ENCODE measurements at regions not wholly inside any gene's neighbourhood (a gene's known extent, or its start where the extent isn't known, plus 50 kb on each side); places are given as distances from the start of the nearest gene placed in this dataset.

DNA sequence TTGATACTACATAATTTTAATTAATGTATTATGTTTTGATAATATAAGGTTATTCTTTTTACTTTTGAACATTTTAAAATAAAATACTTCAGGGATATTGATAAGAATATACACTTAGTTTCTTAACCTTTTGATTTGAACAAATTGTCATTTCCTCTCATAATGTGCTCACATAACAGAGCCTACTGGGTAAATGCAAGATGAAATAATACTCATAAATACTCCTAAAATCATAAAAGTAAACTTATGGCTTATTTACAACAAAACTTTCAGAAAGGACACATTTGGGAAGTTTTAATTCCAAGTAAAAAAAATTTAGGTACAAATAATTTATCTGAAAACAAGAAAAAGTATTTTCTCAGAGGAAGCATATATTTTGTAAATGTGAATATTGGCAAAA lies 101.6 kb upstream of the ABCB5 start:
- H3K4me3 ChIP-seq (ENCODE audit: low read length) = no peak overlapping the region
- no peak for DNase-seq (ENCODE audit: low read depth)
- TF ChIP-seq, protein P1, sequence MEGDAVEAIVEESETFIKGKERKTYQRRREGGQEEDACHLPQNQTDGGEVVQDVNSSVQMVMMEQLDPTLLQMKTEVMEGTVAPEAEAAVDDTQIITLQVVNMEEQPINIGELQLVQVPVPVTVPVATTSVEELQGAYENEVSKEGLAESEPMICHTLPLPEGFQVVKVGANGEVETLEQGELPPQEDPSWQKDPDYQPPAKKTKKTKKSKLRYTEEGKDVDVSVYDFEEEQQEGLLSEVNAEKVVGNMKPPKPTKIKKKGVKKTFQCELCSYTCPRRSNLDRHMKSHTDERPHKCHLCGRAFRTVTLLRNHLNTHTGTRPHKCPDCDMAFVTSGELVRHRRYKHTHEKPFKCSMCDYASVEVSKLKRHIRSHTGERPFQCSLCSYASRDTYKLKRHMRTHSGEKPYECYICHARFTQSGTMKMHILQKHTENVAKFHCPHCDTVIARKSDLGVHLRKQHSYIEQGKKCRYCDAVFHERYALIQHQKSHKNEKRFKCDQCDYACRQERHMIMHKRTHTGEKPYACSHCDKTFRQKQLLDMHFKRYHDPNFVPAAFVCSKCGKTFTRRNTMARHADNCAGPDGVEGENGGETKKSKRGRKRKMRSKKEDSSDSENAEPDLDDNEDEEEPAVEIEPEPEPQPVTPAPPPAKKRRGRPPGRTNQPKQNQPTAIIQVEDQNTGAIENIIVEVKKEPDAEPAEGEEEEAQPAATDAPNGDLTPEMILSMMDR (conservative IDR thresholded peaks at IDR 0.05; ENCODE audit: low read depth, low read length) = no peak

DNA sequence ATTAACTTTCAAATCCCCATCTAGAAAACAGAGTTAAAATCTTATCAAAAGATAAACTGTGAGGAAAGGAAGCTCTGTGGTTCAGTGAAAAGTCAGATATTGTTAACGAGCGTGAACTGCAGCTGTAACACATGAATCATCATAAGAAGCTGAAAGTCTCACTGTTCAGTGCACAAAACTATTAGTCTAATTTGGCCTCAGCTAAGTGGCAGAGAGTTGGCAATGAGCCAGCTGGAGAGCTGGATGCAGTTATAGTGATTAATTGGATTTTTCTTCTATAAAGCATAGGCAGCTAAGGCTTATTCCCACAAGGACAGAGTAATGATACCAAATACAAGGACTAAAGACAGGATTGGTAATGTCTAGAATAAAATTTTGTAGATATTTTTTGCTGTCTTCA lies 101.1 kb upstream of the ABCB5 start:
- no peak overlapping the region for H3K4me3 ChIP-seq (ENCODE audit: low read length)
- TF ChIP-seq, protein P1 (conservative IDR thresholded peaks at IDR 0.05; ENCODE audit: low read depth, low read length) = no peak
- peak; percentile 98 for DNase-seq (ENCODE audit: low read depth)

DNA sequence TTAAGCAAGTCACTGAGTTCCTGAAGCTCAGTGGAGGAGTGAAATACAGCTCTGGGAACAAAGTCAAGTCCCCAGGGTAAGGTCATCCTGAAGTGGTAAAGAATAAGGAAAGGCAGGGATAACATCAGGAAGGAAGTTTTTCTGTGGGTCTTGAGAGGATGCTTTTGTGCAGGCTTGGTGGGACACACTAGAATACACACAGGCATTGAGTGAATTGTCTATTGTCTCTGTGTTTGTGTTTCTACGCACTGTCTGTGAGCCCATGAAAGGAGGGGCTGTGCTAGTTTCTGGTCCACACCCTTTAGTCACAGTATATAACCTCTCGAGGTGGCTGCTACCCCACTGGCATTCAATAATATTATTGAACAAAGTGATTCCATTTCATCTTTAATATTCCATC lies 95.8 kb upstream of the ABCB5 start:
- DNase-seq (ENCODE audit: low read depth) = no peak
- TF ChIP-seq, protein P1 (conservative IDR thresholded peaks at IDR 0.05; ENCODE audit: low read depth, low read length) = no peak
- no peak overlapping the region for H3K4me3 ChIP-seq (ENCODE audit: low read length)

DNA sequence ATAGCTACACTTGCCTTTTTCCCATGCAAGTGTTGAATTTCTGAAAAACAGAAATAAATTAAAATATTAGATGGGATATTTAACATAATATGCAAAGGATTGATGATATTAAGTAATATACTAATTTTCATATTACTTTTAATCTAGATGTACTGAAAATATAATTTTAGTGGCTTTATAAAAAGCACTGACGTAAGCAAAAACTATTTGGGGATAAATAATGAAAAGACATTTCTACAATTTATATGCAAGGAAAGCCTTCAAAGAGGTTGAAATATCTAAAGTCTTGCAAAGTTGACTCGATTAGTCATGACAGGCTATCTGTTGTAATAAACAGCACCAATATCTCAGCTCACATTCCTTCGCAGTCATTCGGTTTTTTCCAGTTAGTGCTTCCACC lies 94.9 kb upstream of the ABCB5 start:
- DNase-seq (ENCODE audit: low read depth) = no peak
- H3K4me3 ChIP-seq (ENCODE audit: low read length) = no peak overlapping the region
- TF ChIP-seq, protein P1 (conservative IDR thresholded peaks at IDR 0.05; ENCODE audit: low read depth, low read length) = no peak

DNA sequence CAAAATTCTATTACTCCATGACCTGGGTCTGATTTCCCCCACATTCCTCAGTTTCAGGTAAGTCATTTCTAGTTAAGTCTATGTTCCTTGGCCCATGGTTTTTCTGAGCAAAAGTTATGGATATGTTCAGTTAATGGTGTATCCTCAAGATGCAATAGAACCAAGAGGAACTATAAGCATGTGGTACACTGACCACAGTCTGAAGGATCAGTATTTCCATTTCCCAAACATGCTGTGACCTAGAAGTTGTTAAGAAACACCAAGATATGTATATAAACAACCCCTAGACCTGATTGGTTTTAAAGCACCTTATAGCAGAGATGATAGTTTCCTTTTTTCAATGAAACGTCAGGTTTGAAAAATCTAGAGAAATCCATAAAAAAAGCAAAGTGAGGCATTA lies 94.2 kb upstream of the ABCB5 start:
- TF ChIP-seq, protein P1 (conservative IDR thresholded peaks at IDR 0.05; ENCODE audit: low read depth, low read length) = no peak
- DNase-seq (ENCODE audit: low read depth) = no peak
- H3K4me3 ChIP-seq (ENCODE audit: low read length) = no peak overlapping the region

DNA sequence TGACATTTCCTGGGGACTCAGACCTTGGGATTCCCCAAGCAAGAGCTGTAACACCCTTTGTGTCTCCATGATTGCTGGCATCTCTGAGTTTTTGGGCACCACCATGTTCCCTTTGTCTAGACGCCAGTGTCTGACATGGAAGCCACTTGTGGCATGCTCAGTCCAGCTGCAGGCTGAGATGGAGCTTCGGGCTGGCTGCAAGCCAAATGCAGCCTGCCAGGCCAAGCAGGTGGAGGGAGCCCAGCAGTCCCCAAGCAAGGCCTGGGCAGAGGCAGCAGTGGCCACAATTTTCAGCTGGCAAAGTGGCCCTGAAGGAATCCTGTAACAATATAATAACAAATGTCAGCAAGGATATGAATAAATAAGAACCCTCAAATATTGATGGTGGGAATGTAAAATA lies 86.2 kb upstream of the ABCB5 start:
- no peak overlapping the region for H3K4me3 ChIP-seq (ENCODE audit: low read length)
- TF ChIP-seq, protein P1 (conservative IDR thresholded peaks at IDR 0.05; ENCODE audit: low read depth, low read length) = no peak
- DNase-seq (ENCODE audit: low read depth) = no peak

- DNase-seq (ENCODE audit: low read depth) = no peak
- no peak overlapping the region for H3K4me3 ChIP-seq (ENCODE audit: low read length)
- TF ChIP-seq, protein P1 (conservative IDR thresholded peaks at IDR 0.05; ENCODE audit: low read depth, low read length) = no peak
Observed at GRCh38 chr7:20532890-20533289, 82.6 kb upstream of the ABCB5 start.

Measured in retinal pigment epithelial cell (primary cell).